SK-N-SH treated with all-trans-retinoic acid at 6 μM for 48 hours (cell line): ENCODE measurements at regions not wholly inside any gene's neighbourhood (a gene's known extent, or its start where the extent isn't known, plus 50 kb on each side); places are given as distances from the start of the nearest gene placed in this dataset.

Experiments
- ATAC-seq: fragments of 200-7000 bp; cut with Tn5 transposase; 3 replicates; pipeline ENCODE4 v1.9.1; 2020; ENCODE audit warnings: mild to moderate bottlenecking, moderate library complexity
- CREB5 ChIP-seq: fragments of 250-450 bp; sonication (Bioruptor Pico); IDR thresholded peaks from 2 replicates; pipeline ENCODE4 v1.5.1; 2020; ENCODE audit warnings: low read depth, mild to moderate bottlenecking, moderate library complexity
- GLIS3 ChIP-seq: fragments of 250-450 bp; sonication (Bioruptor Pico); IDR thresholded peaks from 2 replicates; pipeline ENCODE4 v1.5.0; 2020; ENCODE audit warnings: mild to moderate bottlenecking, moderate library complexity
- ISL1 ChIP-seq: fragments of 250-450 bp; sonication (Bioruptor Pico); IDR thresholded peaks from 2 replicates; pipeline ENCODE4 v2.1.2; 2022; ENCODE audit warnings: mild to moderate bottlenecking, moderate library complexity
- OSR1 ChIP-seq: fragments of 250-450 bp; sonication (Bioruptor Pico); IDR thresholded peaks from 2 replicates; pipeline ENCODE4 v1.8.0; 2022; ENCODE audit warnings: moderate library complexity, mild to moderate bottlenecking, inconsistent platforms
- PPARA ChIP-seq: fragments of 250-450 bp; sonication (Bioruptor Pico); IDR thresholded peaks from 2 replicates; pipeline ENCODE4 v1.5.0; 2020; ENCODE audit warnings: mild to moderate bottlenecking, borderline replicate concordance
- RARB ChIP-seq: fragments of 250-450 bp; sonication (Bioruptor Pico); IDR thresholded peaks from 2 replicates; pipeline ENCODE4 v1.8.0; 2021; ENCODE audit warnings: mild to moderate bottlenecking, moderate library complexity
- TCF4 ChIP-seq: fragments of 250-450 bp; sonication (Bioruptor Pico); IDR thresholded peaks from 2 replicates; pipeline ENCODE4 v1.8.0; 2021; ENCODE audit warnings: mild to moderate bottlenecking, moderate library complexity, borderline replicate concordance
- TOX ChIP-seq: fragments of 250-450 bp; sonication (Bioruptor Pico); IDR thresholded peaks from 2 replicates; pipeline ENCODE4 v1.8.0; 2021; ENCODE audit warnings: mild to moderate bottlenecking, moderate library complexity, borderline replicate concordance
- TSHZ2 ChIP-seq: fragments of 250-450 bp; sonication (Bioruptor Pico); IDR thresholded peaks from 2 replicates; pipeline ENCODE4 v1.5.0; 2020; ENCODE audit warnings: mild to moderate bottlenecking, moderate library complexity
- ZC3H10 ChIP-seq: fragments of 250-450 bp; sonication (Bioruptor Pico); IDR thresholded peaks from 2 replicates; pipeline ENCODE4 v1.5.1; 2021; ENCODE audit warnings: mild to moderate bottlenecking, moderate library complexity
- ZNF70 ChIP-seq: fragments of 450-650 bp; formaldehyde crosslinking; IDR thresholded peaks from 2 replicates; pipeline ENCODE4 v1.5.0; 2020; ENCODE audit warnings: mild to moderate bottlenecking, moderate library complexity
- ZNF8 ChIP-seq: fragments of 450-650 bp; formaldehyde crosslinking; IDR thresholded peaks from 2 replicates; pipeline ENCODE4 v1.5.0; 2020; ENCODE audit warnings: mild to moderate bottlenecking, moderate library complexity
- TF ChIP-seq, protein P1 (sequence below): fragments of 250-450 bp; sonication (Bioruptor Pico); IDR thresholded peaks from 2 replicates; pipeline ENCODE4 v1.8.0; 2021; ENCODE audit warnings: low read depth, mild to moderate bottlenecking, moderate library complexity, borderline replicate concordance
- TF ChIP-seq, protein P2 (sequence below): fragments of 250-450 bp; sonication (Bioruptor Pico); IDR thresholded peaks from 2 replicates; pipeline ENCODE4 v1.5.1; 2021; ENCODE audit warnings: mild to moderate bottlenecking, moderate library complexity

GRCh38 chr10:6813306-6813705 lies 233.2 kb upstream of the PRKCQ start:
- TF ChIP-seq PPARA (CRISPR knock-in tag) (no peak), ISL1 (CRISPR knock-in tag) (no peak), OSR1 (CRISPR knock-in tag) (no peak)
- no peak for ATAC-seq

- TF ChIP-seq, protein P1, sequence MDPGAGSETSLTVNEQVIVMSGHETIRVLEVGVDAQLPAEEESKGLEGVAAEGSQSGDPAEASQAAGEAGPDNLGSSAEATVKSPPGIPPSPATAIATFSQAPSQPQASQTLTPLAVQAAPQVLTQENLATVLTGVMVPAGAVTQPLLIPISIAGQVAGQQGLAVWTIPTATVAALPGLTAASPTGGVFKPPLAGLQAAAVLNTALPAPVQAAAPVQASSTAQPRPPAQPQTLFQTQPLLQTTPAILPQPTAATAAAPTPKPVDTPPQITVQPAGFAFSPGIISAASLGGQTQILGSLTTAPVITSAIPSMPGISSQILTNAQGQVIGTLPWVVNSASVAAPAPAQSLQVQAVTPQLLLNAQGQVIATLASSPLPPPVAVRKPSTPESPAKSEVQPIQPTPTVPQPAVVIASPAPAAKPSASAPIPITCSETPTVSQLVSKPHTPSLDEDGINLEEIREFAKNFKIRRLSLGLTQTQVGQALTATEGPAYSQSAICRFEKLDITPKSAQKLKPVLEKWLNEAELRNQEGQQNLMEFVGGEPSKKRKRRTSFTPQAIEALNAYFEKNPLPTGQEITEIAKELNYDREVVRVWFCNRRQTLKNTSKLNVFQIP: no peak
- TF ChIP-seq RARB (no peak), TSHZ2 (CRISPR knock-in tag) (no peak)
- ATAC-seq: no peak
Measured at GRCh38 chr10:6811153-6811552, 231.1 kb upstream of the PRKCQ start.

GRCh38 chr10:6803427-6803783 lies 223.3 kb upstream of the PRKCQ start:
- no peak for TF ChIP-seq ZNF70 (CRISPR knock-in tag)
- TF ChIP-seq OSR1 (CRISPR knock-in tag): no peak
- no peak for TF ChIP-seq CREB5 (CRISPR knock-in tag)
- TF ChIP-seq PPARA (CRISPR knock-in tag): no peak
- TF ChIP-seq, protein P1: no peak
- no peak for TF ChIP-seq ISL1 (CRISPR knock-in tag)
- no peak for TF ChIP-seq ZNF8 (CRISPR knock-in tag)
- TF ChIP-seq RARB: no peak
- no peak for ATAC-seq

GRCh38 chr10:6802759-6803426 lies 222.8 kb upstream of the PRKCQ start:
- ATAC-seq: no peak
- TF ChIP-seq TCF4 (CRISPR knock-in tag): no peak
- TF ChIP-seq RARB: no peak
- TF ChIP-seq OSR1 (CRISPR knock-in tag): no peak
- no peak for TF ChIP-seq TOX (CRISPR knock-in tag)
- no peak for TF ChIP-seq CREB5 (CRISPR knock-in tag)
- no peak for TF ChIP-seq ISL1 (CRISPR knock-in tag)
- no peak for TF ChIP-seq GLIS3 (CRISPR knock-in tag)
- TF ChIP-seq, protein P1: no peak

- no peak for ATAC-seq
- TF ChIP-seq ISL1 (CRISPR knock-in tag): no peak
- TF ChIP-seq TSHZ2 (CRISPR knock-in tag): no peak
- TF ChIP-seq, protein P2, sequence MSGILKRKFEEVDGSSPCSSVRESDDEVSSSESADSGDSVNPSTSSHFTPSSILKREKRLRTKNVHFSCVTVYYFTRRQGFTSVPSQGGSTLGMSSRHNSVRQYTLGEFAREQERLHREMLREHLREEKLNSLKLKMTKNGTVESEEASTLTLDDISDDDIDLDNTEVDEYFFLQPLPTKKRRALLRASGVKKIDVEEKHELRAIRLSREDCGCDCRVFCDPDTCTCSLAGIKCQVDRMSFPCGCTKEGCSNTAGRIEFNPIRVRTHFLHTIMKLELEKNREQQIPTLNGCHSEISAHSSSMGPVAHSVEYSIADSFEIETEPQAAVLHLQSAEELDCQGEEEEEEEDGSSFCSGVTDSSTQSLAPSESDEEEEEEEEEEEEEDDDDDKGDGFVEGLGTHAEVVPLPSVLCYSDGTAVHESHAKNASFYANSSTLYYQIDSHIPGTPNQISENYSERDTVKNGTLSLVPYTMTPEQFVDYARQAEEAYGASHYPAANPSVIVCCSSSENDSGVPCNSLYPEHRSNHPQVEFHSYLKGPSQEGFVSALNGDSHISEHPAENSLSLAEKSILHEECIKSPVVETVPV: no peak
- no peak for TF ChIP-seq TOX (CRISPR knock-in tag)
- TF ChIP-seq ZNF70 (CRISPR knock-in tag): no peak
- no peak for TF ChIP-seq ZNF8 (CRISPR knock-in tag)
- TF ChIP-seq, protein P1: no peak
- no peak for TF ChIP-seq ZC3H10
- TF ChIP-seq RARB: no peak
Measured at GRCh38 chr10:6796231-6796630, 216.2 kb upstream of the PRKCQ start.
